GM10266 (cell line): ENCODE measurements at regions not wholly inside any gene's neighbourhood (a gene's known extent, or its start where the extent isn't known, plus 50 kb on each side); places are given as distances from the start of the nearest gene placed in this dataset.

ENCODE experiments used
- DNase-seq: peaks from one replicate; pipeline ENCODE4 v3.0.0; 2012; ENCODE audit errors: extremely low spot score
- TF ChIP-seq, protein P1 (sequence below): IDR thresholded peaks from 2 replicates; pipeline ENCODE4 v1.5.1; 2012; ENCODE audit warnings: mild to moderate bottlenecking, low read depth; ENCODE audit not compliant: control insufficient read depth, insufficient read depth; ENCODE audit errors: missing control alignments

DNA sequence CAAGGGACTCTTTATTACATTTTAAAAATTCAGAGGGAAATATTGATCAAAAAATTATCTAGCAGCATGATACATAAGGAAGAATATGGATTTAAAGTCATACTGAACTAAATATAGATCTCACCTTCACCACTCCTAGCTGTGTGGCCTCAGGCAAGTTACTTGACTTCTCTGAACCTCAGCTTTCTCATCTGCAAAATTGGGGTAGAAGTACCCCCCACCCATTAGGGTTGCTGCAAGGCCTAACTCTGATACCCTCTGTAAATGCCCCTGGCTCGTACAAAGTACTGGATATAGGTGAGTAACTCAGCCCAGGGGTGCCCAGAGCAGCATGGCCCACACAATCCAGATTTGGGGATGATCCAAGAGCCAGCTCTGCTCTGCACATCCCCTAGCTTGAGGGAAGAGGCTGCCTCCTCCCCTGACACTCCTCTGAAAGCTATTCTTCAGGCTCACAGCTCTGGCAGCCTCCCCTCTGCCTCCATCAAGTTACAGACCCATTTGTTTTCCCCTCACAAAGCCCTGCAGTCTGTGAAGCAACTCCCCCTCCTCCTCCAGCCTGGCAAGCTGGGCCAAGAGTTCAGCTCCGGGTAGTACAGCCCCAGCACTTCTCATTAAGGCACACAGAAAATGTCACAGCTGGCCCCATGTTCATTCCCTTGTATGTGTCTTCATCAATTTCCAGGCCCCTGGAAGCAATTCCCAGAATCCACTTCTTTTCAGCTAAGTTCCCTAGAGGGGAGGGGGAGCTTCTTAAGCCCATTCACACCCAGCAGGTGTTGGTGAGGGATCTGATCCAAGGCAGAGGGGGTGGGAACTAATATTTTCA lies 143.7 kb downstream of the PLPP3 start:
- TF ChIP-seq, protein P1, sequence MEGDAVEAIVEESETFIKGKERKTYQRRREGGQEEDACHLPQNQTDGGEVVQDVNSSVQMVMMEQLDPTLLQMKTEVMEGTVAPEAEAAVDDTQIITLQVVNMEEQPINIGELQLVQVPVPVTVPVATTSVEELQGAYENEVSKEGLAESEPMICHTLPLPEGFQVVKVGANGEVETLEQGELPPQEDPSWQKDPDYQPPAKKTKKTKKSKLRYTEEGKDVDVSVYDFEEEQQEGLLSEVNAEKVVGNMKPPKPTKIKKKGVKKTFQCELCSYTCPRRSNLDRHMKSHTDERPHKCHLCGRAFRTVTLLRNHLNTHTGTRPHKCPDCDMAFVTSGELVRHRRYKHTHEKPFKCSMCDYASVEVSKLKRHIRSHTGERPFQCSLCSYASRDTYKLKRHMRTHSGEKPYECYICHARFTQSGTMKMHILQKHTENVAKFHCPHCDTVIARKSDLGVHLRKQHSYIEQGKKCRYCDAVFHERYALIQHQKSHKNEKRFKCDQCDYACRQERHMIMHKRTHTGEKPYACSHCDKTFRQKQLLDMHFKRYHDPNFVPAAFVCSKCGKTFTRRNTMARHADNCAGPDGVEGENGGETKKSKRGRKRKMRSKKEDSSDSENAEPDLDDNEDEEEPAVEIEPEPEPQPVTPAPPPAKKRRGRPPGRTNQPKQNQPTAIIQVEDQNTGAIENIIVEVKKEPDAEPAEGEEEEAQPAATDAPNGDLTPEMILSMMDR: no peak
- no peak for DNase-seq

DNA sequence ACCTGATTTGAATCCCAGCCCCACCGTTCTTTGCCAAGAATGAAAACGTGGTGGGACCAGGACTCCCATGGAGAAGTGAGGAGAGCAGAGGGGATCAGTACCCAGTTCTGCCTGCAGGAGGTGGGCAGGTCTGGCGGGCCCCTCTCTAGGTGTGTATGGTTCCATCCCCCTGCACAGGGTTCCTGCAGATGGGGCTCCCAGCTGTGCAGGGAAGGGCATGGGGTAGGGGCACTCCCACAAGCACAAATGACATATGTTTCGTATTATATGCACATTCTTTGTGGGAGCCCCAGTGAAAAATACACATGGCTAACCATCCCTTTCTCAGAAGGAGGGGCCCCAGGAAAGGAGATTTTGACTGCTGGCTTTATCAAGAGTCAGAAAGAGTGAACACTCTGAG lies 144.6 kb downstream of the PLPP3 start:
- TF ChIP-seq, protein P1: no peak
- no peak for DNase-seq

DNA sequence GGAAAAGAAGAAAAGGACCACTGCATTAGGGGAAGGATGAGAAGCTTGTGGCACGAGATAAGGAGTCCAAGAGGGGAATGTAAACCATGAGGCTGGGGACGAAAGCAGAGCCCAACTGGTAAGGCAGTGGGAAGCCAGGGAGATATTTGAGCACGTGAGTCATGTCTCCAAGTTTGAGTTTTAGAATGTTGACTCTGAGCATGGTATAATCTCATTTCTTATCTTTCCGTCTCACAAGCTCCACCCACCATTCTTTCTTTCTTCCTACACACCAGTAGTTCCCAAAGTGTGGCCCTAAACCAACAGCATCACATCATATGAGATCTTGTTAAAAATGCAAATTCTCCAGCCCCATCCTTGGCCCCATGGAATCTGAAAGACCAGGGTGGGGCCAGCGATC lies 145.3 kb downstream of the PLPP3 start:
- TF ChIP-seq, protein P1: no peak

DNA sequence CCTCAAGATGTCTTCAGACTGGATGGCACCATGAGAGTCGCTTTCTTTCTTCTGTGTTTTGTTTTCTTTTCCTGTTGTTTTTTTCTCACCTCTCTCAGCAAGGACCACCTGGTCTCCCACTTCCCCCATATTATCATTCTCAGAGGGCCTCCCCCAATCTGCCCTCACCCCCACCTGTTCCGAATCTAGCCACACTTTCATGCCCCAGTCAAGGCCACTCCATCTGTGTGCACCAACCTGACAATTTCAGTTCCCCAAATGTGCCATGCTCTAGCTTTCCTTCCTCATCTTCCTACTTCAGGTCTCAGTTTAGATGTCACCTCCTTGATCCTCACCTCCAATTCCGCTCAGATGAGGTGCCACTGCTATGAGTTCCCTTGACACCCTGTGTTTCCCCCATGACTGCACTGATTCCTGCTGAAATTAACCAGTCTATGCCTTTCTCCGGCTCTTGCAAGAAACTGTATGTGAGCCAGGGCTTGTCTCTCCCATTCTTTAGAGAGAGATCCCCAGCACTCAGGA lies 146.2 kb downstream of the PLPP3 start:
- DNase-seq: no peak
- TF ChIP-seq, protein P1: no peak

More for the DNA sequence above, 145.3 kb downstream of the PLPP3 start:
- DNase-seq: no peak

DNA sequence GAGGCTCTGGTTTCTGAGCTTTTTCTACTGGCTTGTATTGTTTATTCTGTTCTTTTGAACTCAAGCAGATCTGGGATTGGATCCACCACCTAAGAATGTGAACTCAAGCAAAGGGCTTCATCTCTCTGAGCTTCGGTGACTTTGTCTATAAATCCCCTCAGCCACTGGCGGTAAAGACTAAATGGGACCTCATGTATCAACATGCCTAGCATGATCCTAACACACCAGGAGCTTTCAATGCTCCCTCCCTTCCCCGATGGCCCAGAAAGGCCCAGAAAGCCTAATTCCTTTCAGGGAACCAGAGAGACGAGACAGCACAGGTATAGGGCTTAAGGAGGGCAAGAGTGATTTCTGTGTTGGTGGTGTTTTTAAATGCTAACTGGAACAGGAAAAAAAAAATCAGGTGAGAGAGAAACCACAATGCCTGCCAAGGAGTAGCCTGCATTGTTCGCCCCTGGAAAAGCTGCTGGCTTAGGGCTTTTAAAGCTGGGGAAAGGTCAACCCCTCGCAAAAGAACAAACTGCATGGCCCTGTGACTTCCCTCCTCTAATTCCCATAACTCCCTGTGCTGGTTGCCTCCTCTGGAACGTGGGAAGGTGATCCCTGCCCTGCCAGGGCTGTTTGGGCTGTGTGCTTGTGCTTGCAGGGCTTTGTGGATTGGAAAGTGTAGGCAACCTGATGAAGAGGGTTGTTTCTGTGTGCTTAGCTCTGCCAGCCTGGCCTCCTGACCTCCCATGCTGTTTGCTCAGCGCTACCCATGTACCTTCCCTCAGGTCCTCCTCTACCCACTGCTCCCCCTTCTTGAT lies 147.0 kb downstream of the PLPP3 start:
- TF ChIP-seq, protein P1: no peak
- DNase-seq: no peak

DNA sequence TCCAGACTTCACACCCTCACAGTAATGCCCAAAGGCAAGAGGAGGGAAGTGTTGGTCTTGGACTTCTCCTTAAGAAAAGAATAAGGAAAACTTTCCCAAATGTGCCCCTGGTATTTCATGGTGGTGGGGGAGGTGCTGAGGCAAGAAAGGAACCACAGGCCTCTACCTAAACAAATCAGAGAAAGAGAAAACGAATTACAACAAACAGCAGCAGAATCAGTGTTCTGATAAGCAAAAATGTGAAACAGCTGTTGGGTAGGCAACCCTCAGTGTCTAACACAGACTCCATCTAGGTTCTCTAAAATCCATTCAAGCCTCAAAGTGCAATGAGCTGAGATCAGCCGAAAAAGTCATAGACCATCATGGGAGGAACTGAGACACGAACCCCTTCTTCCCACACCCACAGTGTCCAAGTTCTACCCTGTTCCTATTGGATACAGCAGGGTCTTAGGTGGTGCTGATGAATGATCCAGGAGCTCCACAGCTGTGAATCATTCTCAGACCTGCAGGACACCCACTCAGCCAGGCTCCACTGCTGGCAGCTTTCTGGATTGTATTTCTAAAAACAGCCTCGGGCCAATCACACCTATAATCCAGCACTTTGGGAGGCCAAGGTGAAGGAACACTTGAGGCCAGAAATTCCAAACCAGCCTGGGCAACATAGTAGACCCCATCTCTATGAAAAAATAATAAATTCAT lies 149.1 kb downstream of the PLPP3 start:
- TF ChIP-seq, protein P1: no peak
- DNase-seq: no peak
